HepG2 (cell line): ENCODE measurements at regions not wholly inside any gene's neighbourhood (a gene's known extent, or its start where the extent isn't known, plus 50 kb on each side); places are given as distances from the start of the nearest gene placed in this dataset.

Source experiments
- NFE2L1 ChIP-seq: sonication (generic); formaldehyde crosslinking; IDR thresholded peaks from 2 replicates; pipeline ENCODE4 v1.4.0; 2020; ENCODE audit warnings: missing genetic modification reagents, mild to moderate bottlenecking, borderline replicate concordance
- TF ChIP-seq, protein P1 (sequence below): sonication (generic); formaldehyde crosslinking; IDR thresholded peaks from 2 replicates; pipeline ENCODE4 v1.5.0; 2020; ENCODE audit warnings: missing genetic modification reagents
- TF ChIP-seq, protein P2 (sequence below): IDR thresholded peaks from 2 replicates; pipeline ENCODE4 v1.6.1; 2012; ENCODE audit warnings: inconsistent platforms

DNA sequence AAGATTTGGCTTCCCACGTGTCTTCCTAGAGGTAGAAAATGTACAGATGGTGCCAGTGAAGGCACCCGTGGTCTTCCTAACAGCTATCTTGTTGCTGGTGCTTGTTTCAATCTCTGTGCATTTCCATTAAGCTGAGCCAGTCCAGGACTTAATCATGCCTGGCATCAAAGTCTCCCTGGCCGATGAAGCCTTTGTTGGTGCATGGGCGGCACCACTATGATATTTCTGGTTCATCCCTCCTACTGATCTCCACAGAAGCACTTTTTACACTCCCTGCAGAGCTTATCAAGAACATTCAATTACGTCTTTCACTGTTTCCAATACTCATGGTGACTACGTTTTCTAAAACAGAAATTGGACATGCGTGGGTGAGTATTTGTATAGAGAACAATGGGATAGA, 128.4 kb downstream of the TTC8 start:
- TF ChIP-seq, protein P1, sequence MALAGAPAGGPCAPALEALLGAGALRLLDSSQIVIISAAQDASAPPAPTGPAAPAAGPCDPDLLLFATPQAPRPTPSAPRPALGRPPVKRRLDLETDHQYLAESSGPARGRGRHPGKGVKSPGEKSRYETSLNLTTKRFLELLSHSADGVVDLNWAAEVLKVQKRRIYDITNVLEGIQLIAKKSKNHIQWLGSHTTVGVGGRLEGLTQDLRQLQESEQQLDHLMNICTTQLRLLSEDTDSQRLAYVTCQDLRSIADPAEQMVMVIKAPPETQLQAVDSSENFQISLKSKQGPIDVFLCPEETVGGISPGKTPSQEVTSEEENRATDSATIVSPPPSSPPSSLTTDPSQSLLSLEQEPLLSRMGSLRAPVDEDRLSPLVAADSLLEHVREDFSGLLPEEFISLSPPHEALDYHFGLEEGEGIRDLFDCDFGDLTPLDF (CRISPR knock-in tag): no peak
- TF ChIP-seq, protein P2, sequence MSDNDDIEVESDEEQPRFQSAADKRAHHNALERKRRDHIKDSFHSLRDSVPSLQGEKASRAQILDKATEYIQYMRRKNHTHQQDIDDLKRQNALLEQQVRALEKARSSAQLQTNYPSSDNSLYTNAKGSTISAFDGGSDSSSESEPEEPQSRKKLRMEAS: no peak
- no peak for TF ChIP-seq NFE2L1
